Progenitor cell of endocrine pancreas (in vitro differentiated cells): ENCODE measurements at regions not wholly inside any gene's neighbourhood (a gene's known extent, or its start where the extent isn't known, plus 50 kb on each side); places are given as distances from the start of the nearest gene placed in this dataset.

Source experiments
- DNase-seq: peaks from one replicate; pipeline ENCODE4 v3.0.0; 2021; ENCODE audit warnings: low spot score; ENCODE audit not compliant: unreplicated experiment
- H3K27ac Mint-ChIP-seq: 2 replicates; pipeline ENCODE4 v1.8.0; 2021; ENCODE audit warnings: mild to moderate bottlenecking, moderate library complexity, mixed read lengths
- H3K27me3 Mint-ChIP-seq: 2 replicates; pipeline ENCODE4 v1.8.0; 2021; ENCODE audit warnings: mixed read lengths
- H3K36me3 Mint-ChIP-seq: 2 replicates; pipeline ENCODE4 v1.8.0; 2022; ENCODE audit warnings: mixed read lengths; ENCODE audit not compliant: insufficient read depth
- H3K4me1 Mint-ChIP-seq: 2 replicates; pipeline ENCODE4 v1.8.0; 2021; ENCODE audit warnings: low read depth, mixed read lengths
- H3K4me3 Mint-ChIP-seq: 2 replicates; pipeline ENCODE4 v1.8.0; 2021; ENCODE audit warnings: low read depth, mild to moderate bottlenecking, moderate library complexity, mixed read lengths
- H3K9me3 Mint-ChIP-seq: 2 replicates; pipeline ENCODE4 v1.8.0; 2021; ENCODE audit warnings: low read depth, mixed read lengths
- TF ChIP-seq, protein P1 (sequence below): fragments of 200-600 bp; sonication (generic); IDR thresholded peaks from one replicate; pipeline ENCODE4 v1.5.0; 2021; ENCODE audit warnings: antibody characterized with exemption, mild to moderate bottlenecking; ENCODE audit not compliant: unreplicated experiment

DNA sequence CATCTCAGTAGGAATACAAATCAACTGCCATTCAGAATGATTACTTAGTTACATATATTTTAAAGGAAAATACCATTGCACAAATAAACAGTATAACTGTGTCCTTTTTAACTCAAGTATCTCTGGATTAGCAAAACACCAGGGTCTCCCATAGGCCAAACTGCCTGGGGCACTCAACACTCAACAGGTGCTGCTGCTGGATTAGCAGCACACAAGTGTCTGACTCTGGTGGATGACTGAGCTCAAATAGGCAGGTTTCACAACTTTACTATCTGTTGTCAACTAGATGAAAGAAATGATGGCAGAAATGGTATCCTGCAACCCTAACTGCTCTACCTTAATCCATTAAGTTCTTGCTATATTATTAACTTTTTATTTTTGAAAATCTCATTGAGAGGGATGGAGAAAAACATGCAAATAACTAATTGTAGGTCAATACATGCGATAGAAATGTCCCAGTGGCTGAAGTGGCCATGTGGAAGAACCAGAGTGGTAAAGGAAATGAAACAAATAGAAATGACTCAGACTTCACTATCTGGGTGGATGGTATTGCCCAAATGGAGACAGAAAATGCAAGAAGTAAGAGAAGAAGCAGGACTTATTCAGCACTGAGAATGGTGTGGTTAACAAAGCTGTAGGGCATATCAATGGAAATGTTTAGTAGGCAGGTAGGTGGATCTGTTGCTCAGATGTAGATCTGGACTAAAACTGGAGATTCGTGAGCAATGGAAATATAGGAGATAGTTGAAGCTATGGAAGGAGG, 90.8 kb upstream of the CCDC190 start:
- H3K9me3 Mint-ChIP-seq, result no peaks in the 10 kb centered on the region
- peaks cover 3% of the 10 kb centered on the region for H3K27me3 Mint-ChIP-seq
- H3K4me1 Mint-ChIP-seq, result no peaks in the 10 kb centered on the region
- no peak overlapping the region for H3K27ac Mint-ChIP-seq
- DNase-seq, result no peak
- H3K36me3 Mint-ChIP-seq, result no peaks in the 10 kb centered on the region
- no peak overlapping the region for H3K4me3 Mint-ChIP-seq
- TF ChIP-seq, protein P1, sequence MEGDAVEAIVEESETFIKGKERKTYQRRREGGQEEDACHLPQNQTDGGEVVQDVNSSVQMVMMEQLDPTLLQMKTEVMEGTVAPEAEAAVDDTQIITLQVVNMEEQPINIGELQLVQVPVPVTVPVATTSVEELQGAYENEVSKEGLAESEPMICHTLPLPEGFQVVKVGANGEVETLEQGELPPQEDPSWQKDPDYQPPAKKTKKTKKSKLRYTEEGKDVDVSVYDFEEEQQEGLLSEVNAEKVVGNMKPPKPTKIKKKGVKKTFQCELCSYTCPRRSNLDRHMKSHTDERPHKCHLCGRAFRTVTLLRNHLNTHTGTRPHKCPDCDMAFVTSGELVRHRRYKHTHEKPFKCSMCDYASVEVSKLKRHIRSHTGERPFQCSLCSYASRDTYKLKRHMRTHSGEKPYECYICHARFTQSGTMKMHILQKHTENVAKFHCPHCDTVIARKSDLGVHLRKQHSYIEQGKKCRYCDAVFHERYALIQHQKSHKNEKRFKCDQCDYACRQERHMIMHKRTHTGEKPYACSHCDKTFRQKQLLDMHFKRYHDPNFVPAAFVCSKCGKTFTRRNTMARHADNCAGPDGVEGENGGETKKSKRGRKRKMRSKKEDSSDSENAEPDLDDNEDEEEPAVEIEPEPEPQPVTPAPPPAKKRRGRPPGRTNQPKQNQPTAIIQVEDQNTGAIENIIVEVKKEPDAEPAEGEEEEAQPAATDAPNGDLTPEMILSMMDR, result no peak

DNA sequence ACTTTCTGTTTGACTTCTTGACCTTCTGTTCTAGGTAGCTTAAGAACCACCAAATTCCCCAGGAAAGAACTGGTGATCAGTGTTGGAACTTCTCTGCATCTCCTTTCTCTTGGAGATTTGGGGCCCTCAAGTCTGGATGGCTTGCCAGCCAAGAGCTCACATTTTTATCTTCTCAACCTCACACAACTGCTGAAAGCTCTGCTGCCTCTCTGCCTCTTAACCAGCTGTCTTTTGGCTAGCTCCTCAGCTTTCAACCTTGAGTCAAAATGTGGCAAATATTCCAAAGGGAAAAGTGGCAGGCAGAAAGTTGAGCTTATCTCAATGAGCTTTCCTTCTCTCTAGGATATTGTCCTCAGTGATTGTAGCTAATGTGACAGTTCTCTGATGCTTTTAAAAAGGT, 89.2 kb upstream of the CCDC190 start:
- TF ChIP-seq, protein P1, result no peak
- H3K9me3 Mint-ChIP-seq, result no peaks in the 10 kb centered on the region
- H3K36me3 Mint-ChIP-seq, result no peaks in the 10 kb centered on the region
- no peaks in the 10 kb centered on the region for H3K4me1 Mint-ChIP-seq
- no peak overlapping the region for H3K4me3 Mint-ChIP-seq
- DNase-seq, result no peak
- peak overlapping the region; percentile 12 for H3K27ac Mint-ChIP-seq
- peaks cover 3% of the 10 kb centered on the region for H3K27me3 Mint-ChIP-seq

DNA sequence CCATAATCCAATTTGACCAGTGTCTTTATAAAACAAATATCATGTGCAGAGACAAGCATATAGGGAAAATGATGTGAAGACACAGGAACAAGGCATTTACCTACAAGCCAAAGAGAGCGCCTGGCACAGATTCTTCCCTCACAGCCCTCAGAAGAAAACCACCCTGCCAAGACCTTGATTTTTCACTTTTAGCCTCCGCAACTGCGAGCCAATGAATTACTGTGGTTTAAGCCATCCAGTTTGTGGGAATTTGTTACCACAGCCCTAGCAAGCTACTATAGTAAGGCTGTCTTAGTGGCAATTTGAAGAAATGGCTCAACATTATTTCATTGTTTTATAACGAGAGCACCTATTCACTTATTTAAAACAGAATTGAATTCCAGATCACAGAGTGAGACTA, 85.7 kb upstream of the CCDC190 start:
- peaks cover 2% of the 10 kb centered on the region for H3K4me1 Mint-ChIP-seq
- no peaks in the 10 kb centered on the region for H3K36me3 Mint-ChIP-seq
- no peak overlapping the region for H3K4me3 Mint-ChIP-seq
- TF ChIP-seq, protein P1, result no peak
- H3K9me3 Mint-ChIP-seq, result no peaks in the 10 kb centered on the region
- H3K27me3 Mint-ChIP-seq, result peaks cover 4% of the 10 kb centered on the region
- H3K27ac Mint-ChIP-seq, result no peak overlapping the region
- no peak for DNase-seq

GRCh38 chr1:162944974-162945674, 84.1 kb upstream of the CCDC190 start:
- H3K27ac Mint-ChIP-seq, result no peak overlapping the region
- no peaks in the 10 kb centered on the region for H3K9me3 Mint-ChIP-seq
- H3K4me3 Mint-ChIP-seq, result no peak overlapping the region
- no peak for DNase-seq
- H3K4me1 Mint-ChIP-seq, result peaks cover 2% of the 10 kb centered on the region
- peaks cover 4% of the 10 kb centered on the region for H3K27me3 Mint-ChIP-seq
- no peaks in the 10 kb centered on the region for H3K36me3 Mint-ChIP-seq
- TF ChIP-seq, protein P1, result no peak

DNA sequence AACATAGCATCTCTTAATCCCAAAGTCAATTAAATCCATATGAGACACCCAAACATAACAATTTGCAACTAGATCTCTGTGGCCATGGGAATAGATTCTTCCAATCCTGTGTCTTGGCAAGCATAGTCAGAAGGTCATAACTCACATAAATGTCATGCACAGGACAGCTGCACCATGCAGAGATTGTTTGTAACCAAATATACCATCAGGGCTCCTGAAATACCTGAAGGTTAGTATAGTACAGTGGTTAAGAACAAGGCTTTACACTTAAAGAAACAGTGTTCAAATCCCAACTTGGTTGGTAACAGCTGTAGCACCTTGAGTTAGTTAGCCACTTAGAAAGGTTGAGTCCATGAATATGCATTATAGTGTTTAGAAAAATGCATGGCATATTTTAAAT, 82.6 kb upstream of the CCDC190 start:
- Mint-ChIP-seq H3K4me1 (peaks cover 2% of the 10 kb centered on the region), H3K4me3 (no peak overlapping the region), H3K36me3 (no peaks in the 10 kb centered on the region), H3K9me3 (no peaks in the 10 kb centered on the region), H3K27me3 (peaks cover 4% of the 10 kb centered on the region), H3K27ac (no peak overlapping the region)
- no peak for DNase-seq
- TF ChIP-seq, protein P1, result no peak
